ENCODE measurements at regions not wholly inside any gene's neighbourhood (a gene's known extent, or its start where the extent isn't known, plus 50 kb on each side); places are given as distances from the start of the nearest gene placed in this dataset.
"Not testable (repeated sequence)": the region's sequence is repeated elsewhere in the genome, so short reads cannot be mapped to it uniquely, and the experiment has no call there.

- no peaks in the 10 kb centered on the region for H3K9me3 ChIP-seq (ENCODE audit: low read depth)
- H3K4me1 ChIP-seq (ENCODE audit: low read depth): peaks cover 15% of the 10 kb centered on the region
- TF ChIP-seq, protein P1, sequence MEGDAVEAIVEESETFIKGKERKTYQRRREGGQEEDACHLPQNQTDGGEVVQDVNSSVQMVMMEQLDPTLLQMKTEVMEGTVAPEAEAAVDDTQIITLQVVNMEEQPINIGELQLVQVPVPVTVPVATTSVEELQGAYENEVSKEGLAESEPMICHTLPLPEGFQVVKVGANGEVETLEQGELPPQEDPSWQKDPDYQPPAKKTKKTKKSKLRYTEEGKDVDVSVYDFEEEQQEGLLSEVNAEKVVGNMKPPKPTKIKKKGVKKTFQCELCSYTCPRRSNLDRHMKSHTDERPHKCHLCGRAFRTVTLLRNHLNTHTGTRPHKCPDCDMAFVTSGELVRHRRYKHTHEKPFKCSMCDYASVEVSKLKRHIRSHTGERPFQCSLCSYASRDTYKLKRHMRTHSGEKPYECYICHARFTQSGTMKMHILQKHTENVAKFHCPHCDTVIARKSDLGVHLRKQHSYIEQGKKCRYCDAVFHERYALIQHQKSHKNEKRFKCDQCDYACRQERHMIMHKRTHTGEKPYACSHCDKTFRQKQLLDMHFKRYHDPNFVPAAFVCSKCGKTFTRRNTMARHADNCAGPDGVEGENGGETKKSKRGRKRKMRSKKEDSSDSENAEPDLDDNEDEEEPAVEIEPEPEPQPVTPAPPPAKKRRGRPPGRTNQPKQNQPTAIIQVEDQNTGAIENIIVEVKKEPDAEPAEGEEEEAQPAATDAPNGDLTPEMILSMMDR (IDR thresholded peaks at IDR 0.05; ENCODE audit: low read depth, low read length): no peak
- H3K27me3 ChIP-seq: no peaks in the 10 kb centered on the region
- no peaks in the 10 kb centered on the region for H3K36me3 ChIP-seq
- DNase-seq (ENCODE audit: low read depth in 1 of 2, low spot score in 1 of 2): peak in 1 of 2 donors; percentile 39
- peak overlapping the region; percentile 64 for H3K27ac ChIP-seq
- no peak overlapping the region for H3K4me3 ChIP-seq
Measured at GRCh38 chr11:12604557-12605153, 69.6 kb upstream of the TEAD1 start.

- Histone ChIP-seq H3K4me1 (ENCODE audit: low read depth) (peaks cover 11% of the 10 kb centered on the region), H3K27me3 (no peaks in the 10 kb centered on the region), H3K4me3 (no peak overlapping the region), H3K9me3 (ENCODE audit: low read depth) (no peaks in the 10 kb centered on the region), H3K36me3 (no peaks in the 10 kb centered on the region), H3K27ac (no peak overlapping the region)
- DNase-seq (ENCODE audit: low read depth in 1 of 2, low spot score in 1 of 2): peak in 1 of 2 donors; percentile 74
- TF ChIP-seq, protein P1 (IDR thresholded peaks at IDR 0.05; ENCODE audit: low read depth, low read length): no peak
Measured at GRCh38 chr11:12606597-12606996, 67.6 kb upstream of the TEAD1 start.

- H3K4me3 ChIP-seq; DNase-seq (ENCODE audit: low read depth in 1 of 2, low spot score in 1 of 2); H3K36me3 ChIP-seq; H3K27me3 ChIP-seq; H3K27ac ChIP-seq; H3K9me3 ChIP-seq (ENCODE audit: low read depth): not testable (repeated sequence)
- peaks cover 10% of the 10 kb centered on the region for H3K4me1 ChIP-seq (ENCODE audit: low read depth)
Measured at GRCh38 chr11:12608678-12609077, 65.5 kb upstream of the TEAD1 start.

- no peak for DNase-seq (ENCODE audit: low read depth in 1 of 2, low spot score in 1 of 2)
- Histone ChIP-seq H3K9me3 (ENCODE audit: low read depth) (no peaks in the 10 kb centered on the region), H3K27me3 (no peaks in the 10 kb centered on the region), H3K4me3 (no peak overlapping the region), H3K4me1 (ENCODE audit: low read depth) (no peaks in the 10 kb centered on the region), H3K36me3 (no peaks in the 10 kb centered on the region), H3K27ac (no peak overlapping the region)
- TF ChIP-seq, protein P1 (IDR thresholded peaks at IDR 0.05; ENCODE audit: low read depth, low read length): no peak
Measured at GRCh38 chr11:12611352-12611751, 62.9 kb upstream of the TEAD1 start.

DNA sequence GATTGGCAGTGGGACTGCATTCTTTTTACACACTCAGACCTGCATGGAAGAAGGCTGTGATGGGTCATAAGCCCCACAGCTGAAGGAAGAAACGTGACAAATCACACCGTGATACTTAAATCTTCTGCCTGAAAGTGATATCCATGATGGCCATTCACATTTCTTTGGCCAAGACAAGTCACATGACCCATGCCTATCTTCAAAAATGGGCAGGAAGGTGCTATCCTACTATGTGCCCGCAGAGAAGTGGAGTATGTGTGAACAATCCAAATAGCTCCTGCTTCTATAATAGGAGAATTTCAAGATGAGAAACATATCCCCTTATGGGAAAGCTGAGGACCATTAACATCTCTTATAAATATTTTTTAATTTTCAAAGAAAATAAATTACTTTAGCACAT, 56.6 kb upstream of the TEAD1 start:
- TF ChIP-seq, protein P1 (IDR thresholded peaks at IDR 0.05; ENCODE audit: low read depth, low read length): no peak
- Histone ChIP-seq H3K4me1 (ENCODE audit: low read depth) (no peaks in the 10 kb centered on the region), H3K4me3 (no peak overlapping the region), H3K9me3 (ENCODE audit: low read depth) (no peaks in the 10 kb centered on the region), H3K27ac (no peak overlapping the region), H3K27me3 (no peaks in the 10 kb centered on the region), H3K36me3 (no peaks in the 10 kb centered on the region)
- no peak for DNase-seq (ENCODE audit: low read depth in 1 of 2, low spot score in 1 of 2)

DNA sequence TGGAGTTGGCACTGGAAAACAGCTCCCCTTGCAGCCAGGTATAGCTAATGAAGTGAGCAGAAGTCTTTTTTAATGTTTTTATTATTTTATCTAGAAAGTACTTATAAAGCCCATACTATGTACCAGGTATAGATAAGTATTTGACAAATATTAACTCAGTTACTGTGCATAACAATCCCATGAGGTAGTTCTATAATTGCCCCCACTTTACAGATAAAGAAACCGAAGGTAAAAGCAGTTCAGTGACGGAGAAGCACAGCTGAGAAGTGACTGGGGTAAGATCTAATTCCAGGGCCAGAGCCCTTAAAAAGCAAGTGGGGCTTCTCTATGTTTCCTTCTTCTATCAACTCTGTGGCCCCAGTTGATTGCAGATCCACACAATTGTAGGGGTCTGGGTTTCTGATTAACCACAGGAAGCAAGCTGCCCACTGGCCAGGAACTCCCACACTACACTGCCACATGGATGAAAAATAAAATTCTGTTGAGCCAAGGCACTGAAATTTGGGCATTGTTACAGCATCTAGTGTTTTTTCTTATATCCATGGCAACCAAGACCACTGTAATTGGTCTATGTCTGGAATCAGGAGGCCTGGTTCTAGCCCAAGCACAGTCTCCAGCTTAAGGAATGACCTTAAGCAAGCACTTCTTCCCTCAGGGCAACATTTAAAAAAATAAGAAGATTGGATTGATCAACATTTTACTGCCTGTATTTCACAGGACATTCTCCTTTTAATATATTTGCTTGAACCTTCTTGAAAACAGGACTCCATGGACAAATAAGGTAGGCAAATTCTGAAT, 55.3 kb upstream of the TEAD1 start:
- TF ChIP-seq, protein P1 (IDR thresholded peaks at IDR 0.05; ENCODE audit: low read depth, low read length): no peak
- Histone ChIP-seq H3K27ac (no peak overlapping the region), H3K4me1 (ENCODE audit: low read depth) (no peaks in the 10 kb centered on the region), H3K27me3 (no peaks in the 10 kb centered on the region), H3K36me3 (no peaks in the 10 kb centered on the region), H3K4me3 (no peak overlapping the region), H3K9me3 (ENCODE audit: low read depth) (no peaks in the 10 kb centered on the region)
- DNase-seq (ENCODE audit: low read depth in 1 of 2, low spot score in 1 of 2): peak in 1 of 2 donors; percentile 43
